NCI-H2081 (cell line): ENCODE measurements at regions not wholly inside any gene's neighbourhood (a gene's known extent, or its start where the extent isn't known, plus 50 kb on each side); places are given as distances from the start of the nearest gene placed in this dataset.

ENCODE experiments used
- DNase-seq, 2 experiments: peaks; one replicate each; lab custom pipeline; 2025; lab: John Stamatoyannopoulos, UW

DNA sequence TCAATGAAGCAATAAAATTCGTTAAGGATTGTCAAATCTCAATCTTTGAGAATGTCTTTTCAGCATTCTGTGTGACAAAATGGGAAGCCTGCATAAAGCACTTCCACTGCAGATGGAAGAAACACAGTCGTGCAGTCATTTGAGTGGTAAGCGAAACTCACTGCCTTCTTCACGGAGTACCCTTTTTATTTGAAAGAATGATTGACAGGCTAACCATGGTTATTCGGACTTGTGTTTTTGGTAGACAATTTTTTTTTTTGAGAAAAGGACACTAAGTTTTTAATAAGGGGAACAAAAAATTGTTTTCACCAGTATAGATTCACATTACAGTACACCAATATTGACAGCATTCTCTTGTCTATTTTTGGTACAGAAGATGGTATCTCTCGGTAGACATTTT lies 86.9 kb upstream of the MSX1 start:
- DNase-seq: no peak

- no peak for DNase-seq
Measured at GRCh38 chr4:4771160-4771559, 88.3 kb upstream of the MSX1 start.

GRCh38 chr4:4770610-4771009 lies 88.9 kb upstream of the MSX1 start:
- DNase-seq: no peak

GRCh38 chr4:4766564-4766963 lies 92.9 kb upstream of the MSX1 start:
- DNase-seq: no peak

DNA sequence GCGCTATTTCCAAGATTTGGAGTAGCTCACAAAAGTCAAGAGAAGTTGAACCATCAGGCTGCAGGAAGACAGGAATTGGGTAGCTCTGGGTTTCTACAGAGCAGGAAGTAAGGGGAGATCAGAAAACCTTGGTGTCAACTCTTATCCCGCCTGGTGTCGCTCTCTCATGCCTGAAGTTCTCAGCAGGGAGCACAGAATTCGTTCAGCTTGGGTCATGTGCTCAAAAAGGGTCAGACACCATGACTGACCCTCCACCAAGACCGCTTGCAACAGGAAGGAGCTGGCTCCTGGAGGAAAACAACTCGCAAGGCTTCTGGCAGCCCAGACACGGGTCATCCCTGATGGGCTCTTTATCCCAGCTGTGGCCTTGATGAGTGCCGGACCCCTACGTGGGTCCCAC lies 93.7 kb upstream of the MSX1 start:
- no peak for DNase-seq

- DNase-seq: no peak
Measured at GRCh38 chr4:4764558-4764905, 94.9 kb upstream of the MSX1 start.

GRCh38 chr4:4763822-4764557 lies 95.5 kb upstream of the MSX1 start:
- no peak for DNase-seq

- no peak for DNase-seq
Measured at GRCh38 chr4:4762909-4763821, 96.3 kb upstream of the MSX1 start.

GRCh38 chr4:4762300-4762699 lies 97.2 kb upstream of the MSX1 start:
- DNase-seq: no peak

DNA sequence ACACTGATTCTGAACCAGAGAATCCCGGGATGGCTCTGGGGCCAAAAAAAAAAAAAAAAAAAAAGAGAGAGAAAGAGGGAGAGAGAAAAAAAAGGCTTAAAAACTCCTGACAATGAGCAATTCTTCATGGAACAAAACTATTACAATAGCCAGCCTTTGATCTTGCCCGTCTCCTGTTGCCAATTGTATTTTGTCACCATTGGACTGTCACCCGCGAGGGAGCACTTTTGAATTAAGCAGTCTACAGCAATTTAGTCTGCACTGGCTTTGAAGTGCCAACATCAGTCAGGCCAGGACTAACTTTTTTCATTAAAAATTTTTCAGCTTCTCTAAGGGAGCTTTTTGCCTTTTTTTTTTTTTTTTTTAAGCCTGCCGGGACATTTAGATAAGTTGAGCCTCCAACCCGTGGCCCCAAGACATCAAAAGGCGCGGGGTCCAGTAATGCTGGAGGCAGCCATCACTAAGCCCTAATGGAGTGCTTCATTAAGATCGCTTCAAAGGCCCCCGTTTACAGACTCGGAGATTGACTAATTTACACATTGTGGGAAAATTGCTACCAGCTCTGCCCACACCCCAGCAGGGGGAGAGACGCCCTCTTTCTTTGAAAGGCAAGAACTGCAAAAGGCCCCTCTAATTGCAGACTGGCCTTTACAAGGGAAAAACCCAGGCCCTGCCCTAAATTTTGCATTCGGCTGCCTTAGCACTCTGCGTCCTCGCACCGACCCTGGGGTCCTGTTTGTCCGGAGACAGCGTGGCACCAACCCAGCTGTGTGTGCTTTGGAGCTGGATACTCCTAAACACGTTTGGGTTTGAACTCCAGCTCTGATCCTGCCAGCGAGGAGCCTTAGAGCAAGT lies 98.1 kb upstream of the MSX1 start:
- DNase-seq: no peak

GRCh38 chr4:4759883-4760282 lies 99.6 kb upstream of the MSX1 start:
- DNase-seq: no peak

DNA sequence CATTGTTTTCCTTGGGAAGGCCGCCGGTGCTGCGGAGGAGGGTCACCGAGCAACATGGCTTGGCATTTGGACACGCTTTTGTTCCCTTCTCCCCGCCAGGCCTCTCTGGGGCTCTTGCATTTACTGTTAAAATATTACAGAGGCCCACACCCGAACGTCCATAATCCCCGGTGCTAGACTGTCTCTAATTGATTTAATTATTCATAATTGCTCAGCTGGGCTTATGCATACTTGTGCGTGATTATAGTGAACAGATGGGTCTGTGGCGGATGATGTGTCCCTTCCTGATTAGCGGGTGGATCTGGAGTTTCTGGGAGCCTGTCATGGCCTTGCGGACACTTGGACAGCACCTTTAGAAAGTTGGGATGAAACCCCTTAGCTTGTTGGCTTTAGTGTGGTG lies 100.2 kb upstream of the MSX1 start:
- no peak for DNase-seq

- no peak for DNase-seq
Measured at GRCh38 chr4:4758681-4759080, 100.8 kb upstream of the MSX1 start.

DNA sequence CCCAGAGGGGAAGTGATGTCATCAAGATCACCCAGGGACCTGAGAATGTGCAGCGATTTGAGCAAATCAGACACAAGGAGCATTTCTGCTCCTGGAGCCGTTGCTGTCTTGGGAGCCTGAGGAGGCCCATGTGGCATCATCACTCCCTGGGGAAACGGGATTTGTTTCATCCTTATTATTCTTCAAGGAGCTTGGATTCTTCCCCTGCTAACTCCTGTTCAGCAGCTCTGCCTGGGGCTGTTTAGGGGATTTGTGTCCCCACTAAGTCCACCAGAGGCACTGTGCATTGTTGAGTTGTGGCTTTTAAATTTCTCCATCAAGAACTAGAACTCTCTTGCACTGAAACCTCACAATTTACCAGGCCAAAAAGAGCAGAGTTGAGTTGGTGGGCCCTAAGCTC lies 104.2 kb upstream of the MSX1 start:
- DNase-seq: no peak

GRCh38 chr4:4754641-4755040 lies 104.8 kb upstream of the MSX1 start:
- no peak for DNase-seq

- no peak for DNase-seq
Measured at GRCh38 chr4:4753643-4754042, 105.8 kb upstream of the MSX1 start.

DNA sequence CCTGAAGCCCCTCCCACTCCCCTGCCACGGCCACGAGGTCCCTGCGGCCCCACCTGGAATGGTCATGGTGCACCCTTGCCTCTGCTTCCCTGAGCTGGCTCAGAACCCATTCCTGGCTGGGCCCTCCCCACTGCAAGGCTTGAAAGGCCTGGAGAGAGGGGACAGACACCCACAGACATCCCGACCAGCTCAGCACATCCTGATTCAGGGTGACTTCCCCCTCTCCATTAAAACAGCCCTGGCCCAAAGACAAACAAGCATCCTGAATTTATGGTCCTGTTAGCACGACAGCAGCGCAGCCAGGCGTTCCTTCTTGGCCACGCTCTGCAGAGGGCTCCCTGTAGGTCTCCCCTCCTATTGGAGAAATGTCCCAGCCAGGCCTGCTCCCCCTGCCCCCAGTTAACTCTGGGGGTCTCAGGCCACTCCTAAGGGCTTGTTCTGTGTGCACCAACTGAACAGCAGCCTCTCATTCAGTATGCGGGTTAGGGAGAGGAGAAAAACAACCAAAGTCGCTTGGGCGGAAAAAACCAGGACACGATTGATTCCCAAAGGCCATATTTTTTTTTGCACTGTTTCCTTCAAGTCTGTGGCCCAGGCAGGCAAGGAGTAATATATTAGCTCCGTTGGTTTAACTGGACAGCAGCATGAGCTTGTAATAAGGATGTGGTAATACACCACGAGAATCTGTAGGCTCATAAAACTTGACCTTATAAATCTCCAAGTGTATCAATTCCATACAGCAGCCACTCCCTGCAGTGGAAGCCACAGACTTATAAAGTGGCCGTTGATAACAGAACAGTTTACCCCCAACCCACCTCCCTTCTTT lies 106.7 kb upstream of the MSX1 start:
- DNase-seq: no peak

DNA sequence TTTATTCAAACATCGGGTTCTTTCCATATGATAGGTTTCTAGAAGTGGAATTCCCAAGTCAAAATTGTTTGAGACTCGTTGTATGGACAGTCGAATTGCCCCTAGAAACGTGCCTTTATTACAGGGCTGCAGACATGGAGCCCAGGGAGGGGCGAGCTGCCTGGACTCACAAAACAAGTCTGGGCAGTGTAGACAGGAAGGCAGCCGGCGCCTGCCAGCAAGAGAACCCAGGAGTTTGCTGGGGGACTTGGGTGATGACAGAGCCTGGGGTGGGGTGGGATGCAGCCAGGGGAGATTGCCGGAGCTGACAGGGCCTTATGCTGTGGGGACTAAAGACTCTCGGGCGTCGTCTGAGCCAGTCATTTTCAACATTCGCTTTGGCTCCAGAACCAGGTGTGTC lies 107.4 kb upstream of the MSX1 start:
- no peak for DNase-seq

DNA sequence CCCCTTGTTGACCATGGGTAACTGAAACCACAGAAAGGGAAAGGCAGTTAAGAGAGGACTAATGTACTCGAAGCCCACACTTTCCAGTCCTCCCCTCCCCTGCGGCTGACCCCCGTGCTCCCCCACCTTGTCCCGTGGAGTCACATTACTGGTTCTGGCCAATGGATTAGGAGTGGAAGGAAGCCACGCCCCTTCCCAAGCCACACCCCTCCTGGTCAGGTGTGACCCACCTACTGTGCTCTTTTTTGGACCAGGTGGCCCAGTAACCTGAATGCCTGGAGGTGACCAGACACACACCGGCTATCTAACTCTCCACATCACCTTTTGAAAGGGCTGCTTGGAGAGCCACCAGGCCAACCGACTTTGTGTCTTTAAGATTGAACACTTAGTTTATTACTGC lies 109.3 kb upstream of the MSX1 start:
- DNase-seq: no peak

DNA sequence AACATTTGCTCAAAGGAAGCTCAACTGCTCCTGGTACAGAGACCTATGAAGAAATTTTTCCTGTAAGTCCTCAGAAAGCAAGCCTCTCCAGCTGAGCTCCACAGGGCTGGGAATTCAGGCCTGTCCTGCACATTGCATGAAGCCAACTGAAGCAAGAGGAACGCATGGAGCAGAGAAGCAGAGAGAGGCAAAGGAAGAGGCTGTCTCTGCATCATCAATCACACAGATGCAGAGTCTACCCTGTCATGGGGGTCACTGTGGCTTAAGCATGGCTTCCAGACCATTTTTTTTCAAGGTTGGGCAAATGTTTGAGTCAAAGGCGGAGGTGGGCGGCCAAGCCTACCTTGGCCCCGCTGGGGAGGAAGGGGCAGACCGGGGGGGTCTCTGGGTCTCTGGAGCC lies 110.3 kb upstream of the MSX1 start:
- DNase-seq: no peak

GRCh38 chr4:4746444-4746843 lies 113.0 kb upstream of the MSX1 start:
- DNase-seq: no peak

- DNase-seq: no peak
Measured at GRCh38 chr4:4740071-4740470, 119.4 kb upstream of the MSX1 start.
